ENCODE measurements at regions not wholly inside any gene's neighbourhood (a gene's known extent, or its start where the extent isn't known, plus 50 kb on each side); places are given as distances from the start of the nearest gene placed in this dataset.

DNA sequence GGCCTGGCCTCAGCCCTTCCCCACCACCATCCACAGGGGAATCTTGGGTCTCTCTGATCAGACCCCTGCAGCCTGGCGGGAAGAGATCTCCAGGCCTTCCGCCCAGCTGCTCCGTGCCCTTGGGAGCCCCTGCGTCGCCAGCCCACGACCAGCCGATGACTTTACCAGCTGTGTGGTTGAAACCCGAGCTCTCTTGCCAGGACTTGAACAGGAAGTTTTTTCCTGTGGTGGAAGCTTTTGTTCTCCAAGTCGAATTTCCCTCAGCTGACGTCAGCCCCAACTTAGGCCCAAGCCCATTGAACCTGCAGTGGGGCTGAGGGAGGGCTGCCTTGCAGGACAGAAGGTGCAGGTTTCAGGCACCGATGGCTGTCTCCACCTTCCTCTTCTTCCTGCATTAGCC lies 51.7 kb upstream of the SMAD3 start:
- Mint-ChIP-seq H3K36me3 (ENCODE audit: low read depth) (no peaks in the 10 kb centered on the region), H3K27ac (no peak overlapping the region), H3K27me3 (peaks cover 63% of the 10 kb centered on the region), H3K4me3 (no peak overlapping the region), H3K9me3 (no peaks in the 10 kb centered on the region), H3K4me1 (ENCODE audit: low read depth) (peaks cover 35% of the 10 kb centered on the region)
- intact Hi-C loops (cut with micrococcal nuclease): no loop called here

Measured in dendritic cell treated with granulocyte-macrophage colony-stimulating factor and Interleukin-4, amounts not matched to agents 40 ng/mL and 50 ng/mL, for 4 days (primary cell).